ENCODE measurements at regions not wholly inside any gene's neighbourhood (a gene's known extent, or its start where the extent isn't known, plus 50 kb on each side); places are given as distances from the start of the nearest gene placed in this dataset.

- no peaks in the 10 kb centered on the region for H3K4me1 ChIP-seq (ENCODE audit: insufficient read depth, low read length)
- no peaks in the 10 kb centered on the region for H4K20me1 ChIP-seq (ENCODE audit: insufficient read depth, low read length)
- no peaks in the 10 kb centered on the region for H3K9me3 ChIP-seq (ENCODE audit: low read depth, low read length)
- H3K79me2 ChIP-seq (ENCODE audit: insufficient read depth, low read length), result no peaks in the 10 kb centered on the region
- no peak for DNase-seq (ENCODE audit: insufficient read length, low spot score, missing footprints)
- no peaks in the 10 kb centered on the region for H3K36me3 ChIP-seq (ENCODE audit: insufficient read depth, low read length)
- H3K4me3 ChIP-seq (ENCODE audit: insufficient read depth, low read length), result no peak overlapping the region
- H3K27ac ChIP-seq (ENCODE audit: low read depth, low read length), result no peak overlapping the region
- no peak overlapping the region for H2AFZ ChIP-seq (ENCODE audit: low read length)
- no peak for TF ChIP-seq CTCF (IDR thresholded peaks at IDR 0.05; ENCODE audit: extremely low read depth, low read depth, low read length)
- H3K4me2 ChIP-seq (ENCODE audit: insufficient read depth, low read length), result no peak overlapping the region
- no peaks in the 10 kb centered on the region for H3K27me3 ChIP-seq (ENCODE audit: insufficient read depth, low read length)
These were observed 772.8 kb upstream of the RAG2 start for GRCh38 chr11:37370817-37371216.

GRCh38 chr11:37364246-37364839 lies 766.3 kb upstream of the RAG2 start:
- no peaks in the 10 kb centered on the region for H3K27me3 ChIP-seq (ENCODE audit: insufficient read depth, low read length)
- H3K4me1 ChIP-seq (ENCODE audit: insufficient read depth, low read length), result no peaks in the 10 kb centered on the region
- no peaks in the 10 kb centered on the region for H3K79me2 ChIP-seq (ENCODE audit: insufficient read depth, low read length)

GRCh38 chr11:37353192-37353591 lies 755.2 kb upstream of the RAG2 start:
- H4K20me1 ChIP-seq (ENCODE audit: insufficient read depth, low read length), result no peaks in the 10 kb centered on the region
- no peak overlapping the region for H3K27ac ChIP-seq (ENCODE audit: low read depth, low read length)
- H3K27me3 ChIP-seq (ENCODE audit: insufficient read depth, low read length), result no peaks in the 10 kb centered on the region
- no peak overlapping the region for H2AFZ ChIP-seq (ENCODE audit: low read length)
- H3K4me1 ChIP-seq (ENCODE audit: insufficient read depth, low read length), result no peaks in the 10 kb centered on the region
- H3K9me3 ChIP-seq (ENCODE audit: low read depth, low read length), result no peaks in the 10 kb centered on the region
- H3K36me3 ChIP-seq (ENCODE audit: insufficient read depth, low read length), result no peaks in the 10 kb centered on the region
- no peaks in the 10 kb centered on the region for H3K79me2 ChIP-seq (ENCODE audit: insufficient read depth, low read length)
- no peak overlapping the region for H3K4me3 ChIP-seq (ENCODE audit: insufficient read depth, low read length)
- H3K4me2 ChIP-seq (ENCODE audit: insufficient read depth, low read length), result no peak overlapping the region
- no peak for TF ChIP-seq CTCF (IDR thresholded peaks at IDR 0.05; ENCODE audit: extremely low read depth, low read depth, low read length)
- no peak for DNase-seq (ENCODE audit: insufficient read length, low spot score, missing footprints)

More at GRCh38 chr11:37364246-37364839, 766.3 kb upstream of the RAG2 start:
- H3K4me2 ChIP-seq (ENCODE audit: insufficient read depth, low read length), result no peak overlapping the region
- no peak overlapping the region for H2AFZ ChIP-seq (ENCODE audit: low read length)
- no peaks in the 10 kb centered on the region for H4K20me1 ChIP-seq (ENCODE audit: insufficient read depth, low read length)
- H3K36me3 ChIP-seq (ENCODE audit: insufficient read depth, low read length), result no peaks in the 10 kb centered on the region
- no peaks in the 10 kb centered on the region for H3K9me3 ChIP-seq (ENCODE audit: low read depth, low read length)
- DNase-seq (ENCODE audit: insufficient read length, low spot score, missing footprints), result no peak
- H3K27ac ChIP-seq (ENCODE audit: low read depth, low read length), result no peak overlapping the region
- no peak for TF ChIP-seq CTCF (IDR thresholded peaks at IDR 0.05; ENCODE audit: extremely low read depth, low read depth, low read length)
- no peak overlapping the region for H3K4me3 ChIP-seq (ENCODE audit: insufficient read depth, low read length)

GRCh38 chr11:37352485-37352884 lies 754.4 kb upstream of the RAG2 start:
- Histone ChIP-seq H3K27me3 (ENCODE audit: insufficient read depth, low read length) (no peaks in the 10 kb centered on the region), H4K20me1 (ENCODE audit: insufficient read depth, low read length) (no peaks in the 10 kb centered on the region), H3K36me3 (ENCODE audit: insufficient read depth, low read length) (no peaks in the 10 kb centered on the region), H3K4me3 (ENCODE audit: insufficient read depth, low read length) (no peak overlapping the region), H3K9me3 (ENCODE audit: low read depth, low read length) (no peaks in the 10 kb centered on the region), H3K4me2 (ENCODE audit: insufficient read depth, low read length) (no peak overlapping the region), H3K4me1 (ENCODE audit: insufficient read depth, low read length) (no peaks in the 10 kb centered on the region), H3K79me2 (ENCODE audit: insufficient read depth, low read length) (no peaks in the 10 kb centered on the region), H2AFZ (ENCODE audit: low read length) (no peak overlapping the region), H3K27ac (ENCODE audit: low read depth, low read length) (no peak overlapping the region)
- no peak for DNase-seq (ENCODE audit: insufficient read length, low spot score, missing footprints)
- TF ChIP-seq CTCF (IDR thresholded peaks at IDR 0.05; ENCODE audit: extremely low read depth, low read depth, low read length), result no peak

Data from osteoblast (primary cell).